ENCODE measurements at regions not wholly inside any gene's neighbourhood (a gene's known extent, or its start where the extent isn't known, plus 50 kb on each side); places are given as distances from the start of the nearest gene placed in this dataset.

GRCh38 chr6:20318851-20319387 lies 82.8 kb upstream of the E2F3 start:
- no peak overlapping the region for H3K4me3 ChIP-seq (ENCODE audit: insufficient read depth, low read length, poor library complexity, severe bottlenecking)
- no peaks in the 10 kb centered on the region for H3K9me2 ChIP-seq (replicated peaks; ENCODE audit: insufficient read depth, low read length)
- H2AFZ ChIP-seq (ENCODE audit: low read depth, low read length, severe bottlenecking): no peak overlapping the region
- no peaks in the 10 kb centered on the region for H3K79me2 ChIP-seq (ENCODE audit: insufficient read depth, low read length)
- no peaks in the 10 kb centered on the region for H3K36me3 ChIP-seq (ENCODE audit: low read length)
- H3K9ac ChIP-seq (ENCODE audit: low read length): no peak overlapping the region
- no peaks in the 10 kb centered on the region for H3F3A ChIP-seq (ENCODE audit: insufficient read depth)
- no peak overlapping the region for H3K27ac ChIP-seq (ENCODE audit: low read depth, low read length)
- no peak overlapping the region for H3K4me2 ChIP-seq (ENCODE audit: low read depth, low read length, poor library complexity, severe bottlenecking)
- H3K9me3 ChIP-seq (ENCODE audit: insufficient read depth, low read length): no peaks in the 10 kb centered on the region
- 0 out of 2 replicates have a peak, but pooled peaks cover 3% of the 10 kb centered on the region for H3K27me3 ChIP-seq (ENCODE audit: low read length)
- no peaks in the 10 kb centered on the region for H4K20me1 ChIP-seq (ENCODE audit: low read depth, low read length)
- no peak for TF ChIP-seq EZH2phosphoT487 (conservative IDR thresholded peaks at IDR 0.05; ENCODE audit: low read length)
- no peak for TF ChIP-seq CTCF (IDR thresholded peaks at IDR 0.05; ENCODE audit: insufficient read depth, low read length, poor library complexity, severe bottlenecking)

GRCh38 chr6:20319520-20320357 lies 81.9 kb upstream of the E2F3 start:
- Histone ChIP-seq H3K27ac (ENCODE audit: low read depth, low read length) (peak overlapping the region; percentile 76), H3K79me2 (ENCODE audit: insufficient read depth, low read length) (no peaks in the 10 kb centered on the region), H3K9me3 (ENCODE audit: insufficient read depth, low read length) (no peaks in the 10 kb centered on the region), H3K27me3 (ENCODE audit: low read length) (0 out of 2 replicates have a peak, but pooled peaks cover 3% of the 10 kb centered on the region), H3F3A (ENCODE audit: insufficient read depth) (no peaks in the 10 kb centered on the region), H3K9ac (ENCODE audit: low read length) (peak overlapping the region; percentile 25; the same call in 1 of the 2 replicates), H4K20me1 (ENCODE audit: low read depth, low read length) (no peaks in the 10 kb centered on the region), H3K9me2 (replicated peaks; ENCODE audit: insufficient read depth, low read length) (no peaks in the 10 kb centered on the region), H2AFZ (ENCODE audit: low read depth, low read length, severe bottlenecking) (peak overlapping the region; percentile 50), H3K36me3 (ENCODE audit: low read length) (no peaks in the 10 kb centered on the region), H3K4me2 (ENCODE audit: low read depth, low read length, poor library complexity, severe bottlenecking) (peak overlapping the region; percentile 40), H3K4me3 (ENCODE audit: insufficient read depth, low read length, poor library complexity, severe bottlenecking) (peak overlapping the region; percentile 4)
- no peak for TF ChIP-seq EZH2phosphoT487 (conservative IDR thresholded peaks at IDR 0.05; ENCODE audit: low read length)
- no peak for TF ChIP-seq CTCF (IDR thresholded peaks at IDR 0.05; ENCODE audit: insufficient read depth, low read length, poor library complexity, severe bottlenecking)

- no peak overlapping the region for H2AFZ ChIP-seq (ENCODE audit: low read depth, low read length, severe bottlenecking)
- H3K79me2 ChIP-seq (ENCODE audit: insufficient read depth, low read length): no peaks in the 10 kb centered on the region
- H3K9me2 ChIP-seq (replicated peaks; ENCODE audit: insufficient read depth, low read length): no peaks in the 10 kb centered on the region
- no peak overlapping the region for H3K4me3 ChIP-seq (ENCODE audit: insufficient read depth, low read length, poor library complexity, severe bottlenecking)
- H3K9me3 ChIP-seq (ENCODE audit: insufficient read depth, low read length): no peaks in the 10 kb centered on the region
- H3K27ac ChIP-seq (ENCODE audit: low read depth, low read length): no peak overlapping the region
- H3K36me3 ChIP-seq (ENCODE audit: low read length): no peaks in the 10 kb centered on the region
- TF ChIP-seq CTCF (IDR thresholded peaks at IDR 0.05; ENCODE audit: insufficient read depth, low read length, poor library complexity, severe bottlenecking) (no peak), EZH2phosphoT487 (conservative IDR thresholded peaks at IDR 0.05; ENCODE audit: low read length) (no peak)
- no peaks in the 10 kb centered on the region for H4K20me1 ChIP-seq (ENCODE audit: low read depth, low read length)
- 0 out of 2 replicates have a peak, but pooled peaks cover 3% of the 10 kb centered on the region for H3K27me3 ChIP-seq (ENCODE audit: low read length)
- no peaks in the 10 kb centered on the region for H3F3A ChIP-seq (ENCODE audit: insufficient read depth)
- H3K9ac ChIP-seq (ENCODE audit: low read length): no peak overlapping the region
- no peak overlapping the region for H3K4me2 ChIP-seq (ENCODE audit: low read depth, low read length, poor library complexity, severe bottlenecking)
These were observed 75.8 kb upstream of the E2F3 start for GRCh38 chr6:20325641-20326421.
